GM23248 (cell line): ENCODE measurements at regions not wholly inside any gene's neighbourhood (a gene's known extent, or its start where the extent isn't known, plus 50 kb on each side); places are given as distances from the start of the nearest gene placed in this dataset.

Source experiments
- EZH2 ChIP-seq: fragments of 200-600 bp; sonication (generic); IDR thresholded peaks from 2 replicates; pipeline ENCODE4 v1.6.1; 2018; ENCODE audit warnings: antibody characterized with exemption, mild to moderate bottlenecking; ENCODE audit not compliant: insufficient read depth, poor library complexity, severe bottlenecking
- EZH2phosphoT487 ChIP-seq: fragments of 200-600 bp; sonication (generic); IDR thresholded peaks from 2 replicates; pipeline ENCODE4 v1.6.1; 2018; ENCODE audit warnings: antibody characterized with exemption, moderate library complexity, mild to moderate bottlenecking, low read depth; ENCODE audit not compliant: insufficient read depth

GRCh38 chr10:62893036-62893435, 76.9 kb upstream of the EGR2 start:
- TF ChIP-seq EZH2 = no peak
- TF ChIP-seq EZH2phosphoT487 = no peak
